ENCODE measurements at regions not wholly inside any gene's neighbourhood (a gene's known extent, or its start where the extent isn't known, plus 50 kb on each side); places are given as distances from the start of the nearest gene placed in this dataset.

- DNase-seq: no peak
- 89% methylated on average over 1 of the region's 1 CpG for WGBS (ENCODE audit: insufficient coverage)
- no peaks in the 10 kb centered on the region for H3K4me1 ChIP-seq (ENCODE audit: control extremely low read depth in 1 of 4, control insufficient read depth in 4 of 4, insufficient read depth in 4 of 4, low read length in 3 of 4)
- no peaks in the 10 kb centered on the region for H3K9me3 ChIP-seq (ENCODE audit: control extremely low read depth in 1 of 5, control insufficient read depth in 4 of 5, insufficient read depth in 2 of 5, low read depth in 1 of 5, low read length in 4 of 5)
- H3K27me3 ChIP-seq (replicated peaks in 2 of 5; ENCODE audit: control insufficient read depth in 4 of 5, insufficient read depth in 5 of 5, low read length in 4 of 5): no peaks in the 10 kb centered on the region
- no peak overlapping the region for H3K4me3 ChIP-seq (ENCODE audit: control insufficient read depth in 1 of 7, extremely low read depth in 1 of 7, insufficient read depth in 4 of 7, low read depth in 2 of 7, low read length in 6 of 7)
- no peak overlapping the region for H3K27ac ChIP-seq (ENCODE audit: insufficient read depth in 1 of 2, low read depth in 1 of 2, low read length in 2 of 2, poor library complexity in 1 of 2, severe bottlenecking in 2 of 2)
- ChIA-PET POLR2A (no interaction called here), CTCF (no interaction called here)
- no peaks in the 10 kb centered on the region for H3K36me3 ChIP-seq (ENCODE audit: control insufficient read depth in 4 of 4, insufficient read depth in 4 of 4, low read length in 3 of 4)
These were observed 515.3 kb upstream of the ARX start for GRCh38 chrX:25531096-25531495.

- Histone ChIP-seq H3K4me3 (ENCODE audit: control insufficient read depth in 1 of 7, extremely low read depth in 1 of 7, insufficient read depth in 4 of 7, low read depth in 2 of 7, low read length in 6 of 7) (no peak overlapping the region), H3K36me3 (ENCODE audit: control insufficient read depth in 4 of 4, insufficient read depth in 4 of 4, low read length in 3 of 4) (no peaks in the 10 kb centered on the region), H3K27ac (ENCODE audit: insufficient read depth in 1 of 2, low read depth in 1 of 2, low read length in 2 of 2, poor library complexity in 1 of 2, severe bottlenecking in 2 of 2) (no peak overlapping the region), H3K9me3 (ENCODE audit: control extremely low read depth in 1 of 5, control insufficient read depth in 4 of 5, insufficient read depth in 2 of 5, low read depth in 1 of 5, low read length in 4 of 5) (no peaks in the 10 kb centered on the region), H3K27me3 (replicated peaks in 2 of 5; ENCODE audit: control insufficient read depth in 4 of 5, insufficient read depth in 5 of 5, low read length in 4 of 5) (no peaks in the 10 kb centered on the region), H3K4me1 (ENCODE audit: control extremely low read depth in 1 of 4, control insufficient read depth in 4 of 4, insufficient read depth in 4 of 4, low read length in 3 of 4) (no peaks in the 10 kb centered on the region)
- CTCF ChIA-PET: no interaction called here
- no CpG with 5 or more reads among the region's 1 CpG for WGBS (ENCODE audit: insufficient coverage)
- no peak for DNase-seq
- POLR2A ChIA-PET: no interaction called here
These were observed 518.3 kb upstream of the ARX start for GRCh38 chrX:25534091-25534490.

GRCh38 chrX:25536307-25536970, 520.7 kb upstream of the ARX start:
- Histone ChIP-seq H3K36me3 (ENCODE audit: control insufficient read depth in 4 of 4, insufficient read depth in 4 of 4, low read length in 3 of 4) (no peaks in the 10 kb centered on the region), H3K9me3 (ENCODE audit: control extremely low read depth in 1 of 5, control insufficient read depth in 4 of 5, insufficient read depth in 2 of 5, low read depth in 1 of 5, low read length in 4 of 5) (no peaks in the 10 kb centered on the region), H3K4me1 (ENCODE audit: control extremely low read depth in 1 of 4, control insufficient read depth in 4 of 4, insufficient read depth in 4 of 4, low read length in 3 of 4) (no peaks in the 10 kb centered on the region), H3K27me3 (replicated peaks in 2 of 5; ENCODE audit: control insufficient read depth in 4 of 5, insufficient read depth in 5 of 5, low read length in 4 of 5) (no peaks in the 10 kb centered on the region), H3K27ac (ENCODE audit: insufficient read depth in 1 of 2, low read depth in 1 of 2, low read length in 2 of 2, poor library complexity in 1 of 2, severe bottlenecking in 2 of 2) (no peak overlapping the region), H3K4me3 (ENCODE audit: control insufficient read depth in 1 of 7, extremely low read depth in 1 of 7, insufficient read depth in 4 of 7, low read depth in 2 of 7, low read length in 6 of 7) (no peak overlapping the region)
- WGBS (ENCODE audit: insufficient coverage): 90% methylated on average over 2 of the region's 2 CpGs
- no peak for DNase-seq
- CTCF ChIA-PET: no interaction called here
- POLR2A ChIA-PET: no interaction called here

GRCh38 chrX:25537699-25538098, 521.9 kb upstream of the ARX start:
- Histone ChIP-seq H3K27me3 (replicated peaks in 2 of 5; ENCODE audit: control insufficient read depth in 4 of 5, insufficient read depth in 5 of 5, low read length in 4 of 5) (no peaks in the 10 kb centered on the region), H3K27ac (ENCODE audit: insufficient read depth in 1 of 2, low read depth in 1 of 2, low read length in 2 of 2, poor library complexity in 1 of 2, severe bottlenecking in 2 of 2) (no peak overlapping the region), H3K4me3 (ENCODE audit: control insufficient read depth in 1 of 7, extremely low read depth in 1 of 7, insufficient read depth in 4 of 7, low read depth in 2 of 7, low read length in 6 of 7) (no peak overlapping the region), H3K4me1 (ENCODE audit: control extremely low read depth in 1 of 4, control insufficient read depth in 4 of 4, insufficient read depth in 4 of 4, low read length in 3 of 4) (no peaks in the 10 kb centered on the region), H3K9me3 (ENCODE audit: control extremely low read depth in 1 of 5, control insufficient read depth in 4 of 5, insufficient read depth in 2 of 5, low read depth in 1 of 5, low read length in 4 of 5) (no peaks in the 10 kb centered on the region), H3K36me3 (ENCODE audit: control insufficient read depth in 4 of 4, insufficient read depth in 4 of 4, low read length in 3 of 4) (no peaks in the 10 kb centered on the region)
- WGBS (ENCODE audit: insufficient coverage): no CpG with 5 or more reads among the region's 7 CpGs
- ChIA-PET CTCF (no interaction called here), POLR2A (no interaction called here)
- DNase-seq: no peak

GRCh38 chrX:25544641-25545040, 528.9 kb upstream of the ARX start:
- no peak overlapping the region for H3K4me3 ChIP-seq (ENCODE audit: control insufficient read depth in 1 of 7, extremely low read depth in 1 of 7, insufficient read depth in 4 of 7, low read depth in 2 of 7, low read length in 6 of 7)
- no peaks in the 10 kb centered on the region for H3K9me3 ChIP-seq (ENCODE audit: control extremely low read depth in 1 of 5, control insufficient read depth in 4 of 5, insufficient read depth in 2 of 5, low read depth in 1 of 5, low read length in 4 of 5)
- no peaks in the 10 kb centered on the region for H3K36me3 ChIP-seq (ENCODE audit: control insufficient read depth in 4 of 4, insufficient read depth in 4 of 4, low read length in 3 of 4)
- no peaks in the 10 kb centered on the region for H3K4me1 ChIP-seq (ENCODE audit: control extremely low read depth in 1 of 4, control insufficient read depth in 4 of 4, insufficient read depth in 4 of 4, low read length in 3 of 4)
- ChIA-PET POLR2A (no interaction called here), CTCF (no interaction called here)
- H3K27ac ChIP-seq (ENCODE audit: insufficient read depth in 1 of 2, low read depth in 1 of 2, low read length in 2 of 2, poor library complexity in 1 of 2, severe bottlenecking in 2 of 2): no peak overlapping the region
- WGBS (ENCODE audit: insufficient coverage): 80% methylated on average over 2 of the region's 3 CpGs
- no peaks in the 10 kb centered on the region for H3K27me3 ChIP-seq (replicated peaks in 2 of 5; ENCODE audit: control insufficient read depth in 4 of 5, insufficient read depth in 5 of 5, low read length in 4 of 5)
- DNase-seq: no peak

- H3K4me3 ChIP-seq (ENCODE audit: control insufficient read depth in 1 of 7, extremely low read depth in 1 of 7, insufficient read depth in 4 of 7, low read depth in 2 of 7, low read length in 6 of 7): no peak overlapping the region
- H3K9me3 ChIP-seq (ENCODE audit: control extremely low read depth in 1 of 5, control insufficient read depth in 4 of 5, insufficient read depth in 2 of 5, low read depth in 1 of 5, low read length in 4 of 5): no peaks in the 10 kb centered on the region
- POLR2A ChIA-PET: no interaction called here
- H3K27me3 ChIP-seq (replicated peaks in 2 of 5; ENCODE audit: control insufficient read depth in 4 of 5, insufficient read depth in 5 of 5, low read length in 4 of 5): no peaks in the 10 kb centered on the region
- CTCF ChIA-PET: no interaction called here
- no peak overlapping the region for H3K27ac ChIP-seq (ENCODE audit: insufficient read depth in 1 of 2, low read depth in 1 of 2, low read length in 2 of 2, poor library complexity in 1 of 2, severe bottlenecking in 2 of 2)
- DNase-seq: no peak
- WGBS (ENCODE audit: insufficient coverage): 96% methylated on average over 5 of the region's 7 CpGs
- no peaks in the 10 kb centered on the region for H3K36me3 ChIP-seq (ENCODE audit: control insufficient read depth in 4 of 4, insufficient read depth in 4 of 4, low read length in 3 of 4)
- no peaks in the 10 kb centered on the region for H3K4me1 ChIP-seq (ENCODE audit: control extremely low read depth in 1 of 4, control insufficient read depth in 4 of 4, insufficient read depth in 4 of 4, low read length in 3 of 4)
These were observed 533.0 kb upstream of the ARX start for GRCh38 chrX:25548811-25549210.

GRCh38 chrX:25555521-25555920, 539.8 kb upstream of the ARX start:
- Histone ChIP-seq H3K9me3 (ENCODE audit: control extremely low read depth in 1 of 5, control insufficient read depth in 4 of 5, insufficient read depth in 2 of 5, low read depth in 1 of 5, low read length in 4 of 5) (no peaks in the 10 kb centered on the region), H3K27ac (ENCODE audit: insufficient read depth in 1 of 2, low read depth in 1 of 2, low read length in 2 of 2, poor library complexity in 1 of 2, severe bottlenecking in 2 of 2) (no peak overlapping the region), H3K4me1 (ENCODE audit: control extremely low read depth in 1 of 4, control insufficient read depth in 4 of 4, insufficient read depth in 4 of 4, low read length in 3 of 4) (no peaks in the 10 kb centered on the region), H3K4me3 (ENCODE audit: control insufficient read depth in 1 of 7, extremely low read depth in 1 of 7, insufficient read depth in 4 of 7, low read depth in 2 of 7, low read length in 6 of 7) (no peak overlapping the region), H3K27me3 (replicated peaks in 2 of 5; ENCODE audit: control insufficient read depth in 4 of 5, insufficient read depth in 5 of 5, low read length in 4 of 5) (no peaks in the 10 kb centered on the region), H3K36me3 (ENCODE audit: control insufficient read depth in 4 of 4, insufficient read depth in 4 of 4, low read length in 3 of 4) (no peaks in the 10 kb centered on the region)
- DNase-seq: no peak
- CTCF ChIA-PET: no interaction called here
- POLR2A ChIA-PET: no interaction called here
- WGBS (ENCODE audit: insufficient coverage): 100% methylated on average over 1 of the region's 4 CpGs
